Dermis microvascular lymphatic vessel endothelial cell (primary cell): ENCODE measurements at regions not wholly inside any gene's neighbourhood (a gene's known extent, or its start where the extent isn't known, plus 50 kb on each side); places are given as distances from the start of the nearest gene placed in this dataset.

ENCODE experiments used
- DNase-seq, 2 donors: peaks; one replicate each; pipeline versions ENCODE4 v3.0.0 to v3.0.0-alpha.2; 2010; ENCODE audit warnings: low read depth in 2 of 2

GRCh38 chr11:127248476-127248875, 247.9 kb upstream of the KIRREL3 start:
- no peak for DNase-seq

DNA sequence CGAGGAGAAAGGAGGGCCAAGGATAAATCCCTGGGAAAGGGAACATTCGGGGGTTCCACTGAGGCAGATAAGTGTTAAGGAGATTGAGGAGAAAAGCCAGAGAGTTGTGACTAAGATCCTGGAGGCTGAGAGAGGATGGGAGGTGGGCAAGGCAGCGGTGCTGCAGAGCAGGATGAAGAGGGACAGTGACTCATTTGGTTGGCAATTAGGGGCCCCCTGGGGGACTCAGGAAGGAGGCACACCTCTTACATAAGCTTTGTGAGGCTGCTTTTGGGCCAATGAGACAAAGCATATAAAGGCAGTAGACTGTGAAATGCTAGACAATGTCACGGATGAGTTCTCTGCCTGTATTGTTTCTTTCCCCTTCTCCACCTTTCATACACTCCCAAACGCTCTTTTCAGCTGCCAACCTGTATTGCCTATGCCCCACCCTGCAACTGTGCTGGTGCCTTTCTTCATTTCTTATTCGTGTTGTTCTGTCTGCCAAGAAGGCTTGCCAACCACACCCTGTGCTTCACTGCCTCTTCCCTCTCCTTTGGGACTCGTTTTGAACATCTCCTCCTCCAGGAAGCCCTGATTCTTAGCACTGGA, 246.8 kb upstream of the KIRREL3 start:
- no peak for DNase-seq

DNA sequence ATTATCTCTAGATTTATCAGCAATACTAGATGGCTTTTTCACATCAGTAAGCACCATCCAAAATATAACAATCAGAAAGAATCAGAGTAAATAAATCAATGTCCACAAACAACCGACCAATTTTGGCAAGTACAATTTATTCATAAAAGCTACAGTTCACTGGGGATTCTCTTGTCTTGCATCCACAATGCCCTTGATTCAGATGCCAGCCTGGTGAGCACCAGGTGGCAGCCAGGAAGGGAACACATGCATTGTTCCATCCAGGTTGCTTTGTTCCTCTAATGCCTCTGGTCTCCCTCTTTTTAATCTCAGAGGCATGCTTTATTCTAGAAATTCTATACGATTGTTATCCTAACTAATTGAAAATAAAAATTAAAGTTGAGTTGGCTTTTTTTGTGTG, 242.1 kb upstream of the KIRREL3 start:
- no peak for DNase-seq

DNA sequence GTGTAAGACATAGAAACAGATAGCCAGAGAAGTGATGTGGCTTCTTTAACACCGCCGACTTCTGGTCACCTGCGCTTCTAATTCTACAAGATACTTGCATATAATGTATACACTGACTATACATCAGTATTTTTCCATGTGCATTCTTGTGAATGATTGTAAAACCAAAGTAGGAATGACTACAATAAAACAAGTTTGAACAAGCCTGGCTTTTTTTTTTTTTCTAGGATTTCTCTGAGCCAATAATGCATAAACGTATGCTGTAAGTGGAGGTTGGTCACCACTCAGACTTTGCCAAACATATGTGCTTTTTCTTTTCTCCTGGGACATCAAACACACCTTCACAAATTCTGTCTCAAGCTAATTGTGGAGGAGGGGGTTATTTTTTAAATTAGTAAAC, 237.8 kb upstream of the KIRREL3 start:
- no peak for DNase-seq

DNA sequence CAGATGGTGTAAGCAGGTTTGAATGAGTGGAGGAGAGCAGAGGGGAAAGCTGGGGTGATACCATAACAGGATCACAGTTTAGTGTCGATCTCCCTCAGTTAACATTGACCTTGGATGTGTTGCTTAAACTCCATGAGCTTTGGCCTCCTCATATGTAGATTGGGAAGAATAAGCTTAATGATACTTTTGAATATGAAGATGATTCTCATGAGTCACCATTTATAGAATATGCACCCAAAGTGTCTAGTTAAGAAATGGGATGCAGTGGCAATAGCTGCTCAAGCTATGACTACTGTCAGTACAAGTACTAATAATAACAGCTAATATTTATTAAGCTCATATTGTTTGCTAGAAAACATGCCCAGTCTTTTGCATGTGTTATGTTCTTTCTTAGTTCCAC, 236.2 kb upstream of the KIRREL3 start:
- DNase-seq = no peak

DNA sequence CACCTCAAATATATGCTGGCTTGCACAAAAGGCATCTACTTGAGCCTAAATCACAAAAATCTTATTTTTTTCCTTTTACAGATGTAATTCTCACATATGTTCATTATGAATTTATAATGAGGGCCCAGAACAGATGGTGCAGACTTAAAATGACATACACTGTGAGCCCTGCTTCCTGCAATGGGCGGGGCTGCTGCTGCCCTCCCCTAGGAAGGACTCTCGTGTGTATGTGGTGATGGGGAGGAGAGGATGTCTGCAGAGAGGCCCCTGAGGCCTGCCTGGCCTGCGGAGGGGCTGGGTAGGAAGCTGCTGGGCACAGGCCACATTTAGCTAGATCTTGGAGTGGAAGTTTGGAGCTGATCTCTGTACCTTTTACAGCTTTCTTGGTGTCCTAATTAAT, 233.4 kb upstream of the KIRREL3 start:
- no peak for DNase-seq

DNA sequence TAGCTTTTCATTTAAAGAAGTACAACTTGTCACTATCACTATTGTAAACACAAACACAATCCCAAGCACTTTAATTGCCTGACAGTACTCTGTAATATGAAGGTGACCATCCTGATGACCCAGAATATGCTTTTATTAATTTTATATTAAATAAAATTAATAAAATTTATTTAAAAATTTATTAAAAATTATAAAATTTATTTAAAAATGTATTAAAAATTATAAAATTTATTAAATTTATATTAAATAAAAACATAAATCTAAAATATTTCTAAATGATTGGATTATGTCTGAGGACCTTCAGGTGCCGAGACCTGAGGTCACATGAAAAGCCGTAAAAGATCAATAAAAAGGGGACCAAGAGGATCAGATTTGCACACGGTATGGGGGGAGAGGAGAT, 229.8 kb upstream of the KIRREL3 start:
- no peak for DNase-seq

- DNase-seq = no peak
Observed at GRCh38 chr11:127226949-127227348, 226.4 kb upstream of the KIRREL3 start.

GRCh38 chr11:127226380-127226779, 225.8 kb upstream of the KIRREL3 start:
- no peak for DNase-seq

DNA sequence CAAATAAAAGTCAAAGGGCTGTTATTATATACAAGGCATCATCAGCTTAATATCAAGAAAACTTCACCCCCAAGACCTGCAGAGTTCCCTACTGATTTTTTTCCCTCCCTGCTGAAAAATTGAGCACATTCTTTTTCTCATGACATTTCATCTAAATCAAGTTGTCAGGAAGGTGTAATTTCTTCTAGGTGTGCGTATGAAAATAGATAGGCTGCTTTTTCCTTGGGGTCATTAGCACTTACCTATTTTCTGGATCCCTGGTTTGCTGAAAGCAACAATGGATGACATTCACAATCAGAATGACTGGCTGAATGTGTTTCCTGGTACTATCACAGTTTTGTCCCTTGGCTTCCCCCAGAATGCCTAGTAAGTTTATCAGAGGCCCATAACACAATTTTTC, 225.0 kb upstream of the KIRREL3 start:
- DNase-seq = no peak

DNA sequence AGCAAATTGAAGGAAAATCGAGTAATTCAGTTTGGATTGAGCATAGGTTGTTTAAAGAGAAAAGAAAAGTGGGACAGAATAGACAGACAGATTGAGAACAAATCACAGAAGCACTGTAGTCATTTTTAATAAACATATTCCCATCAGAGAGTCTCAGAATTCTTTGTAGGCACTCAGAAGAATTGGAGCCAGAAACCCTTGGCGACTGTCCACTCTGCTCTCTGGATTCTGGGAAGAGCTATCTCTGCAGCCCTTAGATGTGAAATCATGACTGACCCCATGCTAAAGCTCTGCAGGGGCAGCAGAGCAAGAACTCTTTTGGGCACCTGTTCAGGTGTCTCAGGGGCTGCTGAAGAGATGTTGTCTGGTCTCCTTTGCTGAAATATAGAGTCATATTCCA, 223.7 kb upstream of the KIRREL3 start:
- no peak for DNase-seq

GRCh38 chr11:127223633-127224032, 223.1 kb upstream of the KIRREL3 start:
- no peak for DNase-seq

GRCh38 chr11:127223026-127223425, 222.5 kb upstream of the KIRREL3 start:
- no peak for DNase-seq

DNA sequence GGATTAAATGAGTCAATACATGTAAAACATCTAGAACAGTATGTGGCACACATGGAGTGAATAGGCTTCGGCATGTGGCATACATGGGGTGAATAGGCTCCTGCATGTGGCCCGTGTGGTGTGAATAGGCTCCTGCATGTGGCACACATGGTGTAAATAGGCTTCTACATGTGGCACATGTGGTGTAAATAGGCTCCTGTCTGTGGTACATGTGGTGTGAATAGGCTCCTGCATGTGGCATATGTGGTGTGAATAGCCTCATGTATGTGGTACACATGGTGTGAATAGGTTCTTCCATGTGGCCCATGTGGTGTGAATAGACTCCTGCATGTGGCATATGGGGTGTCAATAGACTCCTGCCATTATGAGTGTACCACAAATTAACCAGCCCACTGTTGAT, 219.1 kb upstream of the KIRREL3 start:
- no peak for DNase-seq

DNA sequence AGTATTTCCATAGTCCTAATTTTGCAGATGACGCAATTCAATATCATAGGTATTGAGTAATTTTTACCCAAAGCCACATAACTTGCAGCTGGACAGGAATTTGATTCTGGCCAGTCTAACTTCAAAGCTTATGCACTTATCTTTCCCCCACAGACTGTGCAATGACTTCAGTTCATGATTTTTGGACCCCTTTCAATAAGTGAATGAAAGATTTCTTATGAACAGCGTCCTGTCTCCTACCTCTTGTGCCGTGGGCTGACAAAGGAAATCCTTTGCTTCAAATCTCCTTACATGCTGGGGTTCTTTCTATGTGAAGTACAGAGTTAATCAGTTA, 217.7 kb upstream of the KIRREL3 start:
- no peak for DNase-seq

DNA sequence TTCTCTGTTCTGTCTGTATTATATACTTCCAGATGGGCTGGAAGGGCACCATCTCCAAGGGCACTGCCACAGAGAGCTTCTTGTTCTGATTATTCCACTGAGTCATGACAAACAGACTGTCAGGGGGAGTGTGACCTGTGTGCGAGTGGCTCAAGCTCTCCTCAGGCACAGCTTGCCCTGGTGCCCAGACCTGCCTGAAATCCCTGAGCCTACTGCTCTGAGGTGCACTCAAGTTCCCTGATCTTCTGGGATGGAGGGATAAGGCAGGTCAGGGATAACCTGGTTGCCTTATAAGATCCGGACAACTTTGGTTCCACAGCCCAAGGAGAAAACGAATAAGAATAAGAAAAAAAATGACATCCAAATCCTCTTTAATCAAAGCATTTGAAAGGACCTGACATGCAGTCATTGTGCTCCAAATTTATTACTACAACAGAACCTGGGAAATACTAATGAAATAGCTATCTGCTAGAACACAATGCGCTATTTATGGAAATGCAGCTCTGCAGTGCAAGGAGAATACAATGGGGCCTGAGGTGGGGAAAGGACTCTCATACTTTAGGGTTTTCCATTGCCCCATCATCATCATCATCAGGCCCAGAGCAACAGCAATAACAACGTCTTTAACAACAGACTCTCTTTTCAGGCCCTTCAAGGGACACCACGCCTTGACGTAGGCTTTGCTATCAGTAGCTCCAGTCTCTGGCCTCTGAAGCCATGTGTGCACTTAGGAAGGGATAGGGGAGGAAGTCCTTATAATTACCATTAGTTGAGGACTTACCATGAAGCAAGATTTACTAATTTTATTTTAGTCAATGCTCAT, 217.1 kb upstream of the KIRREL3 start:
- no peak for DNase-seq

GRCh38 chr11:127205688-127206217, 205.2 kb upstream of the KIRREL3 start:
- DNase-seq = no peak

DNA sequence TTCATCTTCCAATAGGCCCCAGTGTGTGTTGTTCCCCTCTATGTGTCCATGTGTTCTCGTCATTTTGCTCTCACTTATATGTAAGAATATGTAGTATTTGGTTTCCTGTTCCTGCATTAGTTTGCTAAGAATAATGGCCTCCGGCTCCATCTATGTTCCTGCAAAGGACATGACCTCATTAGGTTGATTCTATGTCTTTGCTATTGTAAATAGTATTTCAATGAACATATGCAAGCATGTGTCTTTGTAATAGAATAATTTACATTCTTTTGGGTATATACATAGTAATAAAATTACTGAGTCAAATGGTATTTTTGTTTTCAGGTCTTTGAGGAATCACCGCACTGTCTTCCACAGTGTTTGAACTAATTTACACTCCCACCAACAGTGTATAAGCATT, 202.9 kb upstream of the KIRREL3 start:
- DNase-seq = no peak

- DNase-seq = no peak
Observed at GRCh38 chr11:127202105-127202504, 201.5 kb upstream of the KIRREL3 start.

GRCh38 chr11:127199306-127199801, 198.8 kb upstream of the KIRREL3 start:
- no peak for DNase-seq

GRCh38 chr11:127195501-127196120, 195.0 kb upstream of the KIRREL3 start:
- no peak for DNase-seq

- no peak for DNase-seq
Observed at GRCh38 chr11:127194521-127194920, 194.0 kb upstream of the KIRREL3 start.

- DNase-seq = no peak
Observed at GRCh38 chr11:127193950-127194349, 193.4 kb upstream of the KIRREL3 start.
